ENCODE measurements at regions not wholly inside any gene's neighbourhood (a gene's known extent, or its start where the extent isn't known, plus 50 kb on each side); places are given as distances from the start of the nearest gene placed in this dataset.

DNA sequence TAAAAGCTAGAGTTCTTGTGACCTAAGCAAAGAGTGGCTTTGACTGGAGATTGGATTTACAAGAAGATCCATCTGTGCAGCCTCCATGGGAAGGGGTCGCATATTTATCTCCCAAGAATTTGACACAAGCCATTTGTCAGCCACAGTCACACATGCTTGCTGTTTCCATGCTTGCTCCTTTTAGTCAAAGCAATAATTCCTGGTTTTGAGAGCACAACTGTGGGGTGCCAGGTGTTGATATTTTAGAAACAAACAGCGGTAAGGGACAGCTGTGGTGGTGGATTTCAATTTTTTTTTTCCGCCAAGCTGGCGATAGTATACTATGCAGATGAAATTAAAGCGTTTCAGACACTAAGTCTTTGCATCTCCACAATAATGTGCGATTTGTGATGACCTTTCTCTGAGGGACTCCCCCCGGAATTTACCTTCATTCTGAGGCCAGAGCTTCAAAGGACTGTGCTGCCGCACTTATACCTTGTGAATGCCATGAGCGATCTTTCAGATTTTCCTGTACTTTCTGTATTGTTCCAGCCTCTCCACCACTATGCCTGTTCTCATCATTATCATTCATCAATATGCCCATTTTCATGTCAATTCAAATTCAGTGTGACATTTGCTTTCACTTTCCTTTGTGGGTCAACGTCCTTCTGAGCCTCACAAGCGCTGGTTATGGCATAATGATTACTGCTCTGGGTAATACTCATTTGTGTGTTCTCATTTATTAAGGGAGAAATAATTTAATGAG, 108.2 kb upstream of the KBTBD8 start:
- TF ChIP-seq, protein P1, sequence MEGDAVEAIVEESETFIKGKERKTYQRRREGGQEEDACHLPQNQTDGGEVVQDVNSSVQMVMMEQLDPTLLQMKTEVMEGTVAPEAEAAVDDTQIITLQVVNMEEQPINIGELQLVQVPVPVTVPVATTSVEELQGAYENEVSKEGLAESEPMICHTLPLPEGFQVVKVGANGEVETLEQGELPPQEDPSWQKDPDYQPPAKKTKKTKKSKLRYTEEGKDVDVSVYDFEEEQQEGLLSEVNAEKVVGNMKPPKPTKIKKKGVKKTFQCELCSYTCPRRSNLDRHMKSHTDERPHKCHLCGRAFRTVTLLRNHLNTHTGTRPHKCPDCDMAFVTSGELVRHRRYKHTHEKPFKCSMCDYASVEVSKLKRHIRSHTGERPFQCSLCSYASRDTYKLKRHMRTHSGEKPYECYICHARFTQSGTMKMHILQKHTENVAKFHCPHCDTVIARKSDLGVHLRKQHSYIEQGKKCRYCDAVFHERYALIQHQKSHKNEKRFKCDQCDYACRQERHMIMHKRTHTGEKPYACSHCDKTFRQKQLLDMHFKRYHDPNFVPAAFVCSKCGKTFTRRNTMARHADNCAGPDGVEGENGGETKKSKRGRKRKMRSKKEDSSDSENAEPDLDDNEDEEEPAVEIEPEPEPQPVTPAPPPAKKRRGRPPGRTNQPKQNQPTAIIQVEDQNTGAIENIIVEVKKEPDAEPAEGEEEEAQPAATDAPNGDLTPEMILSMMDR (conservative IDR thresholded peaks at IDR 0.05; ENCODE audit: low read length), result no peak
- no peak for TF ChIP-seq EZH2phosphoT487 (IDR thresholded peaks at IDR 0.05; ENCODE audit: borderline replicate concordance, low read depth, low read length)
